Erythroblast (primary cell): ENCODE measurements at regions not wholly inside any gene's neighbourhood (a gene's known extent, or its start where the extent isn't known, plus 50 kb on each side); places are given as distances from the start of the nearest gene placed in this dataset.

Experiments
- GATA1 ChIP-seq: IDR thresholded peaks from 2 replicates; pipeline ENCODE4 v1.6.1; 2011; ENCODE audit warnings: low read depth, mild to moderate bottlenecking, control low read depth, low read length, moderate library complexity
- POLR2A ChIP-seq: IDR thresholded peaks from 2 replicates; pipeline ENCODE4 v1.6.1; 2011; ENCODE audit warnings: mild to moderate bottlenecking, low read length

- TF ChIP-seq POLR2A: no peak
- TF ChIP-seq GATA1: no peak
These were observed 981.0 kb upstream of the HS3ST1 start for GRCh38 chr4:12409507-12410190.
